IPS-15b (cell line): ENCODE measurements at regions not wholly inside any gene's neighbourhood (a gene's known extent, or its start where the extent isn't known, plus 50 kb on each side); places are given as distances from the start of the nearest gene placed in this dataset.
"Not testable (repeated sequence)": the region's sequence is repeated elsewhere in the genome, so short reads cannot be mapped to it uniquely, and the experiment has no call there.

Experiments
- H3K27me3 ChIP-seq: one replicate; pipeline ENCODE4 v1.6.1; 2013; ENCODE audit warnings: low read length; ENCODE audit not compliant: control insufficient read depth, insufficient read depth
- H3K36me3 ChIP-seq: one replicate; pipeline ENCODE4 v1.6.1; 2013; ENCODE audit warnings: low read length; ENCODE audit not compliant: control insufficient read depth, insufficient read depth
- H3K4me1 ChIP-seq: one replicate; pipeline ENCODE4 v1.6.1; 2013; ENCODE audit warnings: mild to moderate bottlenecking, low read length; ENCODE audit not compliant: control insufficient read depth, insufficient read depth
- H3K4me3 ChIP-seq: one replicate; pipeline ENCODE4 v1.5.1; 2013; ENCODE audit warnings: low read depth, low read length
- H3K9ac ChIP-seq: one replicate; pipeline ENCODE4 v1.6.1; 2013; ENCODE audit warnings: low read depth, mild to moderate bottlenecking, low read length
- H3K9me3 ChIP-seq: one replicate; pipeline ENCODE4 v1.6.1; 2013; ENCODE audit warnings: mild to moderate bottlenecking, low read length; ENCODE audit not compliant: control insufficient read depth, insufficient read depth

GRCh38 chr9:93801120-93801519 is 154.0 kb downstream of the BARX1 start:
- no peaks in the 10 kb centered on the region for H3K9me3 ChIP-seq
- H3K9ac ChIP-seq = no peak overlapping the region
- H3K27me3 ChIP-seq = no peaks in the 10 kb centered on the region
- H3K4me1 ChIP-seq = no peaks in the 10 kb centered on the region
- H3K4me3 ChIP-seq = no peak overlapping the region
- H3K36me3 ChIP-seq = no peaks in the 10 kb centered on the region

- H3K9ac ChIP-seq = no peak overlapping the region
- H3K9me3 ChIP-seq = no peaks in the 10 kb centered on the region
- no peaks in the 10 kb centered on the region for H3K36me3 ChIP-seq
- H3K4me1 ChIP-seq = no peaks in the 10 kb centered on the region
- H3K4me3 ChIP-seq = no peak overlapping the region
- H3K27me3 ChIP-seq = no peaks in the 10 kb centered on the region
Observed at GRCh38 chr9:93792358-93792757, 162.8 kb downstream of the BARX1 start.

GRCh38 chr9:93786204-93786603 is 169.0 kb downstream of the BARX1 start:
- Histone ChIP-seq H3K27me3 (no peaks in the 10 kb centered on the region), H3K9ac (no peak overlapping the region), H3K36me3 (no peaks in the 10 kb centered on the region), H3K4me1 (no peaks in the 10 kb centered on the region), H3K9me3 (no peaks in the 10 kb centered on the region), H3K4me3 (no peak overlapping the region)

GRCh38 chr9:93776873-93777272 is 178.3 kb downstream of the BARX1 start:
- Histone ChIP-seq H3K27me3 (no peaks in the 10 kb centered on the region), H3K9ac (no peak overlapping the region), H3K9me3 (no peaks in the 10 kb centered on the region), H3K4me1 (no peaks in the 10 kb centered on the region), H3K4me3 (no peak overlapping the region), H3K36me3 (no peaks in the 10 kb centered on the region)

GRCh38 chr9:93776256-93776655 is 178.9 kb downstream of the BARX1 start:
- Histone ChIP-seq H3K4me1 (no peaks in the 10 kb centered on the region), H3K9me3 (no peaks in the 10 kb centered on the region), H3K4me3 (no peak overlapping the region), H3K36me3 (no peaks in the 10 kb centered on the region), H3K9ac (no peak overlapping the region), H3K27me3 (no peaks in the 10 kb centered on the region)

GRCh38 chr9:93774331-93775102 is 180.6 kb downstream of the BARX1 start:
- no peaks in the 10 kb centered on the region for H3K27me3 ChIP-seq
- H3K9ac ChIP-seq = no peak overlapping the region
- no peaks in the 10 kb centered on the region for H3K4me1 ChIP-seq
- no peaks in the 10 kb centered on the region for H3K9me3 ChIP-seq
- no peak overlapping the region for H3K4me3 ChIP-seq
- no peaks in the 10 kb centered on the region for H3K36me3 ChIP-seq

DNA sequence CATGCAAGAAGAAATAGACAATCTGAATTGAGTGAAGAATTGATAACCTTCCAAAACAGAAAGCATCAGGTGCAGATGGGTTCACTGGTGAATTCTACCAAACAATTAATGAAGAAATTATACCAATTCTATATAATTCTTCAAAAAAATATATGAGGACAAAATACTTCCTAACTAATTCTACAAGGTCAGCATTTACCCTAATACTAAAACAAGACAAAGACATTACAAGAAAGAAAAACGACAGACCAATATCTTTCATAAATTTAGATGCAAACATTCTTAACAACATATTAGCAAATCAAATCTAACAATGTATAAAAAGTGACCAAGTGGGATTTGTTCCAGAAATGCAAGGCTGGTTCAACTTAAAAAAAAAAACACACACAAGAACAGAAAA is 183.9 kb downstream of the BARX1 start:
- Histone ChIP-seq H3K36me3 (no peaks in the 10 kb centered on the region), H3K4me3 (no peak overlapping the region), H3K9ac (no peak overlapping the region), H3K9me3 (no peaks in the 10 kb centered on the region), H3K27me3 (no peaks in the 10 kb centered on the region), H3K4me1 (no peaks in the 10 kb centered on the region)

- Histone ChIP-seq H3K36me3 (no peaks in the 10 kb centered on the region), H3K4me3 (no peak overlapping the region), H3K9me3 (no peaks in the 10 kb centered on the region), H3K4me1 (peaks cover 15% of the 10 kb centered on the region), H3K27me3 (no peaks in the 10 kb centered on the region), H3K9ac (no peak overlapping the region)
Observed at GRCh38 chr9:93761822-93762221, 185.4 kb downstream of the PHF2 start.

DNA sequence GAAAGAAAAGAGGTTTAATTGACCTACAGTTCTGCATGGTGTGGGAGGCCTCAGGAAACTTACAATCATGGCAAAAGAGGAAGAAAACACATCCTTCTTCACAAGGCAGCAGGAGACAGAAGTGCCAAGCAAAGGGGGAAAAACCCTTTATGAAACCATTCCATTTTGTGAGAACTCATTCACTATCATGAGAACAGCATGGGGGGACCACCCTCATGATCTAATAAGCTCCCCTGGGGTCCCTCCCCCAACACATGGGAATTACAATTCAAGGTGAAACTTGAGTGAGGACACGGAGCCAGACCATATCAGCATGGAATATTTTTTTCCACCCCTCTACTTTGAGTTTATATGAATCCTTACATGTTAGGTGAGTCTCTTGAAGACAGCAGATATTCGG is 173.7 kb downstream of the PHF2 start:
- Histone ChIP-seq H3K9me3 (peaks cover 12% of the 10 kb centered on the region), H3K9ac (no peak overlapping the region), H3K36me3 (no peaks in the 10 kb centered on the region), H3K27me3 (no peaks in the 10 kb centered on the region), H3K4me1 (no peaks in the 10 kb centered on the region), H3K4me3 (no peak overlapping the region)

DNA sequence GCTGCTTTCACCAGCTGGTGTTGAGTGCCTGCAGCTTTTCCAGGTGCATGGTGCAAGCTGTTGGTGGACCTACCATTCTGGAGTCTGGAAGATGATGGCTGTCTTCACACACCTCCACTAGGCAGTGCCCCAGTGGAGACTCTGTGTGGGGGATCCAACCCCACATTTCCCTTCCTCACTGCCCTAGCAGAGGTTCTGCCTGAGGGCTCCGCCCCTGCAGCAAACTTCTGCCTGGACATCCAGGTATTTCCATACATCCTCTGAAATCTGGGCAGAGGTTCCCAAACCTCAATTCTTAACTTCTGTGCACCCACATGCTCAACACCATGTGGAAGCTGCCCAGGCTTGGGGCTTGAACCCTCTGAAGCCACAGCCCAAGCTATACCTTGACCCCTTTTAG is 172.4 kb downstream of the PHF2 start:
- not testable (repeated sequence) for H3K27me3 ChIP-seq, H3K9me3 ChIP-seq, H3K4me3 ChIP-seq, H3K9ac ChIP-seq, H3K4me1 ChIP-seq, H3K36me3 ChIP-seq

- Histone ChIP-seq H3K36me3 (no peaks in the 10 kb centered on the region), H3K27me3 (no peaks in the 10 kb centered on the region), H3K9me3 (peaks cover 3% of the 10 kb centered on the region), H3K4me3 (no peak overlapping the region), H3K4me1 (no peaks in the 10 kb centered on the region), H3K9ac (no peak overlapping the region)
Observed at GRCh38 chr9:93731963-93732362, 155.6 kb downstream of the PHF2 start.

DNA sequence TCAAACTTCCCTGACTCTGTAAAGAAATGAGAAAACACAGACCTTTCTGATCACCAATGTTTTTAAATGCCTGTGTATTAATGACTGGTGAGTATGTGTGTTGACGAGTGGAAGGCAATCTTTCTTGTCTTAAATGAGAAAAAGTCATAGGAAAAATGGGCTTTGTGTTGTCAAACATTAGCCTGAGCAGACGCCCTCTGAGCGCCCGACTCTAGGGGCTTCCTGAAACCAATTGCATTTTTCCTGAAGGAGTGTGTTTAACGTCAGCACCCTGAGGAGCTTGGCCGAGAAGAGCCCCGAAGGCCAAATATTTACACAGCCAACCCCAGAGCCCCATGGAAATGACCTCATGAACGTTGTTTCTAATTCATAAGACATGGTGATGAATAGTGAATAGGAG is 154.3 kb downstream of the PHF2 start:
- Histone ChIP-seq H3K36me3 (no peaks in the 10 kb centered on the region), H3K4me1 (no peaks in the 10 kb centered on the region), H3K9ac (no peak overlapping the region), H3K27me3 (no peaks in the 10 kb centered on the region), H3K9me3 (peaks cover 3% of the 10 kb centered on the region), H3K4me3 (no peak overlapping the region)
